NT2/D1 (cell line): ENCODE measurements at regions not wholly inside any gene's neighbourhood (a gene's known extent, or its start where the extent isn't known, plus 50 kb on each side); places are given as distances from the start of the nearest gene placed in this dataset.

Experiments used
- DNase-seq: peaks from one replicate; pipeline ENCODE4 v3.0.0-alpha.2; 2011; ENCODE audit warnings: low read depth, low spot score
- H3K27me3 ChIP-seq: 2 replicates; pipeline ENCODE4 v1.6.0; 2011; ENCODE audit warnings: mild to moderate bottlenecking; ENCODE audit not compliant: insufficient read length, insufficient read depth
- H3K36me3 ChIP-seq: 2 replicates; pipeline ENCODE4 v1.6.1; 2011; ENCODE audit warnings: mild to moderate bottlenecking, low read length, mixed read lengths; ENCODE audit not compliant: insufficient read depth, insufficient read length
- H3K4me1 ChIP-seq: 2 replicates; pipeline ENCODE4 v1.5.1; 2011; ENCODE audit not compliant: insufficient read depth, insufficient read length
- H3K4me3 ChIP-seq: 2 replicates; pipeline ENCODE4 v1.5.1; 2011; ENCODE audit warnings: low read depth; ENCODE audit not compliant: insufficient read length
- H3K9ac ChIP-seq: 2 replicates; pipeline ENCODE4 v1.6.0; 2011; ENCODE audit warnings: low read depth; ENCODE audit not compliant: insufficient read length
- H3K9me3 ChIP-seq: 2 replicates; pipeline ENCODE4 v1.5.1; 2011; ENCODE audit warnings: mild to moderate bottlenecking, low read length; ENCODE audit not compliant: insufficient read depth
- SUZ12 ChIP-seq: IDR thresholded peaks from 2 replicates; pipeline ENCODE4 v1.6.1; 2011; ENCODE audit not compliant: insufficient read length, insufficient read depth; ENCODE audit errors: extremely low read depth
- YY1 ChIP-seq: IDR thresholded peaks from 2 replicates; pipeline ENCODE4 v1.6.1; 2011; ENCODE audit not compliant: insufficient read length, insufficient read depth
- ZNF274 ChIP-seq: IDR thresholded peaks from 2 replicates; pipeline ENCODE4 v1.6.1; 2011; ENCODE audit warnings: mild to moderate bottlenecking, low read depth, low read length

- Histone ChIP-seq H3K9ac (no peak overlapping the region), H3K27me3 (no peaks in the 10 kb centered on the region), H3K36me3 (no peaks in the 10 kb centered on the region), H3K4me3 (no peak overlapping the region), H3K4me1 (no peaks in the 10 kb centered on the region), H3K9me3 (no peaks in the 10 kb centered on the region)
- TF ChIP-seq SUZ12 (no peak), YY1 (no peak), ZNF274 (no peak)
- DNase-seq: no peak
These were observed 1193.2 kb upstream of the NUDT12 start for GRCh38 chr5:104755806-104756205.

DNA sequence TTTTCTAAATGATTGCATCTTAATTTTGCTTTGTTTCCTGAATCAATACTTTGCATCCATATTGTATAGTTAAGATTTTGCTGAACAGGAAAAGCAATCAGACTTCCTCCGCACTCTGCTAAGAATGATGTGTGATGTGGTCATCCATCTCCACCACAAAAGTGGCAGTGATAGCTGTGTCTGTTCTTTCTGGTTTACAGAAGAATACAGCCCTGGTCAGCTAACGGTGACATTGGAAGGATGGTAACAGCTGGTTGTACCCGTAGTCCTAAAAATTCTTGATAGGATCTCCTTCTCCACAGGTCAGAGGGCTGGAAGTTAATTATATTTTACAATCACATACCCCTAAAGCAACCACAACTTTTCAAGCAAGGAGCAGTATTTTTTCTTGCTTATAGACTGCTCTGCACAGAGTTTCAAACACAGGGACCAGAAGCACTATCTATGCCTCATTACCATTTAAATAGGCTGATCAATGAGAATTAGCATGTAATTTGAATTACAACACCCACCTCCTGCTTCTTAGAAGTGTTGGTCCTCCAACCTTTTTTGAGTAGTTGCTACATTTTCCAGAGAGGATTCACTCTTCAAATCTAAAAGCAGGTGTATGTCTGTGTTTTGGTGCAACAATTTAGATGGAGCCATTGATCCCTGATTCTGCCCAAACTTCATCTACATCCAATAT lies 1191.9 kb upstream of the NUDT12 start:
- Histone ChIP-seq H3K4me1 (no peaks in the 10 kb centered on the region), H3K36me3 (no peaks in the 10 kb centered on the region), H3K9me3 (no peaks in the 10 kb centered on the region), H3K27me3 (no peaks in the 10 kb centered on the region), H3K9ac (no peak overlapping the region), H3K4me3 (no peak overlapping the region)
- no peak for DNase-seq
- TF ChIP-seq YY1 (no peak), SUZ12 (no peak), ZNF274 (no peak)

DNA sequence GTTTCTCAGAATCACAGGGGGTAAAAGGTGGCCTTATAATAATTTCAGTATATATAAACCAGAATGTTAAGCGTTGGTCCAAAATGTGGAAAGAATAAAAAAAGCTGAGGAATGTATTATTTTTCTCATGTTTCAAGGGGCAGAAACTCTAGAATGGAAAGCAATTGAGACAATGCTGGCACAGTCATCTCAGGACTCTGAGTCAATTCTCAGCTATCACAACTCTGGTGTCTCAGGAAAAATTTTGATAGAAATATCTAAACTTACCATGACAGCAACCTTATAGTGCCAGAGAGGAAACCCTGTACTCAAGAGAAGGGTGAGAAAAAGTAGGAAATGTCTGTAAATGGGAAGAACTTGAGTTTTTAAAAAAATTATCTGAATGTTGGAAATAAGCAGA lies 1189.4 kb upstream of the NUDT12 start:
- TF ChIP-seq YY1 (no peak), ZNF274 (no peak), SUZ12 (no peak)
- DNase-seq: no peak
- no peaks in the 10 kb centered on the region for H3K36me3 ChIP-seq
- no peak overlapping the region for H3K4me3 ChIP-seq
- H3K9ac ChIP-seq: no peak overlapping the region
- no peaks in the 10 kb centered on the region for H3K27me3 ChIP-seq
- no peaks in the 10 kb centered on the region for H3K4me1 ChIP-seq
- H3K9me3 ChIP-seq: no peaks in the 10 kb centered on the region; the same call in 1 of the 2 replicates

DNA sequence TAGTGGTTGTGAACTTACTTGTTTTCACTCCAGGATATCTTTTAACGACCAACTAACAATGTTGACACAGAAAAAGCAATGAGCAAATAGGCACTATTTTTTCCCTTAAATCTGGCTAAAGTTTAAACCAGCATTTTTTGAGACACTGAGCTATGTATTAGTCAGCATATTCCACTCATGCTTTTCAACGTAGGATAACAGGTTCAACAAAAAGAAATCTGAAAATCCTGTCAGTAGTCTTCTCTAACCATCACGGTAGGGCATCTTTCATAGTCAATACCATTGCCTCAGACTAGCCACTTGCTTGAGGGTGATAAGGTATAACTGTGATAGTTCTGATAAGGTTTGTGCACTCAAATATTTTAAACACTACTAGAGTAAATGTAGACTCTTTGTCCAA lies 1177.3 kb upstream of the NUDT12 start:
- Histone ChIP-seq H3K9me3 (no peaks in the 10 kb centered on the region), H3K36me3 (no peaks in the 10 kb centered on the region), H3K27me3 (no peaks in the 10 kb centered on the region), H3K4me3 (no peak overlapping the region), H3K9ac (no peak overlapping the region), H3K4me1 (no peaks in the 10 kb centered on the region)
- TF ChIP-seq ZNF274 (no peak), SUZ12 (no peak), YY1 (no peak)
- no peak for DNase-seq

- Histone ChIP-seq H3K36me3 (no peaks in the 10 kb centered on the region), H3K27me3 (no peaks in the 10 kb centered on the region), H3K4me1 (no peaks in the 10 kb centered on the region), H3K9me3 (no peaks in the 10 kb centered on the region), H3K9ac (no peak overlapping the region), H3K4me3 (no peak overlapping the region)
- TF ChIP-seq YY1 (no peak), ZNF274 (no peak), SUZ12 (no peak)
- DNase-seq: no peak
These were observed 1176.9 kb upstream of the NUDT12 start for GRCh38 chr5:104739503-104739902.

DNA sequence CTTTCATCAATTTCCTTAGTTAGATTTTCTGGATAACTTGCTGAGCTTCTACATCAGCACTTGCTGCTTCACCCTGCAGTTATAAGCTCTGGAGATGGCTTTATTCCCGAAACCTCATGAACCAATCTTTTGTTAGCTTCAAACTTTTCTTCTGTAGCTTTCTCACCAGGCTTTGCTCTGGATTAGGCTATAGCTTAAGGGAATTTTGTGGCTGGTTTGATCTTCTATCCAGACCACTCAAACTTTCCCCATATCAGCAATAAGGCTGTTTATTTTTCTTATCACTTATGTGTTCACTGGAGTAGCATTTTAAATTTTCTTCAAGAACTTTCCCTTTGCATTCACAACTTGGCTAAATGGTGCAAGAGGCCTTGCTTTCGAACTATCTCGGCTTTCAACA lies 1173.5 kb upstream of the NUDT12 start:
- Histone ChIP-seq H3K27me3 (no peaks in the 10 kb centered on the region), H3K36me3 (no peaks in the 10 kb centered on the region), H3K9me3 (no peaks in the 10 kb centered on the region), H3K4me3 (no peak overlapping the region), H3K4me1 (no peaks in the 10 kb centered on the region), H3K9ac (no peak overlapping the region)
- TF ChIP-seq YY1: no peak
- TF ChIP-seq ZNF274: no peak
- TF ChIP-seq SUZ12: no peak
- no peak for DNase-seq

DNA sequence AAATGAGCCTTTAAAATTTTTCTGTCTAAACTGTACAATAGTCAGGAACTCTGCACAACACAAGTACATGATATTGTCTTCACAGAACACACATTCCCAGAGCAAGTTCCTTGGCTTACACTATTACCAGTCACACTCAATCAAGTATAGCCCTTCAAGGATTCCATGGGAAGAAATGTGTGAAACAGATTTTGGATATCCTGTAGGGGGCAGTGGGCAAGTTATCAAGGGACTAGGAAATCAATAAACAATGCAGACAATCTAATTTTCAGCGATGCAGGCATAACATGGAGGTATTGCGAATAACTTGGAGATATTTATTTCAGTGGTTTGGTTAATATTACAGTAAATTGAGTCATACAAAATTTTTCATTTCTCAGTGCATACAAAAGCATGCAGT lies 1171.5 kb upstream of the NUDT12 start:
- TF ChIP-seq ZNF274 (no peak), YY1 (no peak), SUZ12 (no peak)
- no peak overlapping the region for H3K4me3 ChIP-seq
- H3K9ac ChIP-seq: no peak overlapping the region
- no peaks in the 10 kb centered on the region for H3K9me3 ChIP-seq
- H3K4me1 ChIP-seq: no peaks in the 10 kb centered on the region
- no peak for DNase-seq
- no peaks in the 10 kb centered on the region for H3K27me3 ChIP-seq
- H3K36me3 ChIP-seq: no peaks in the 10 kb centered on the region
